HCT116 (cell line): ENCODE measurements at regions not wholly inside any gene's neighbourhood (a gene's known extent, or its start where the extent isn't known, plus 50 kb on each side); places are given as distances from the start of the nearest gene placed in this dataset.

Experiments used
- ATAC-seq: fragments of 200-7000 bp; cut with Tn5 transposase; 2 replicates; pipeline ENCODE4 v1.9.1; 2020; ENCODE audit warnings: mild to moderate bottlenecking, moderate library complexity
- BruUV-seq: library from RNA; stranded (reverse); fragments of 400-500 nt; replicated peaks from 2 replicates; lab custom pipeline; 2021; lab: Mats Ljungman, UMichigan
- CTCF ChIA-PET: fragments of 300-600 bp; sonication (Branson Sonifier 250); formaldehyde crosslinking; loops from one replicate; lab custom pipeline; 2021; ENCODE audit warnings: antibody characterized with exemption; lab: Charles Lee
- POLR2A ChIA-PET: fragments of 300-600, 350-600 bp; sonication (Branson Sonifier 250); formaldehyde crosslinking; loops from one replicate; lab custom pipeline; 2021; ENCODE audit warnings: antibody characterized with exemption; lab: Charles Lee
- RAD21 ChIA-PET, 2 experiments: fragments of 300-600 bp; sonication (Branson Sonifier 250); formaldehyde crosslinking; loops; one replicate each; lab custom pipeline; 2023; ENCODE audit warnings: low total read pairs in 2 of 2; ENCODE audit not compliant: uncharacterized antibody in 2 of 2, unreplicated experiment in 2 of 2, low non-redundant PET in 1 of 2; lab: Charles Lee
- DNase-seq: peaks from one replicate; pipeline ENCODE4 v3.0.0-alpha.2; 2010; ENCODE audit warnings: low read depth, low spot score
- H2AFZ ChIP-seq: fragments of 200-600 bp; shearing (Covaris generic), sonication (generic); 2 replicates; pipeline ENCODE4 v1.6.1; 2017; ENCODE audit warnings: low read depth, mixed run types, mixed read lengths, antibody characterized with exemption, low read length; ENCODE audit not compliant: poor library complexity, severe bottlenecking
- H3K27ac ChIP-seq: 2 replicates; pipeline ENCODE4 v1.5.1; 2012; ENCODE audit warnings: low read depth, low read length
- H3K27me3 ChIP-seq: fragments of 200-600 bp; sonication (generic); 2 replicates; pipeline ENCODE4 v1.6.1; 2016; ENCODE audit warnings: mixed run types, low read length, mixed read lengths; ENCODE audit not compliant: insufficient read depth
- H3K36me3 ChIP-seq, 2 experiments: fragments of 200-500 bp in 1 of 2; fragments of 200-600 bp in 1 of 2; sonication (Bioruptor generic) in 1 of 2; sonication (generic) in 1 of 2; 2 replicates each; pipeline versions ENCODE4 v1.5.1 to v1.6.1; 2014 to 2016; ENCODE audit warnings: low read length in 2 of 2, inconsistent platforms in 1 of 2, mixed read lengths in 1 of 2, mixed run types in 1 of 2; ENCODE audit not compliant: insufficient read depth in 2 of 2, control insufficient read depth in 1 of 2
- H3K4me1 ChIP-seq, 2 experiments: fragments of 200-600 bp in 1 of 2; sonication (generic) in 1 of 2; 2 replicates each; pipeline versions ENCODE4 v1.5.1 to v1.6.1; 2012 to 2017; ENCODE audit warnings: low read length in 2 of 2, inconsistent platforms in 1 of 2, mild to moderate bottlenecking in 1 of 2, mixed read lengths in 1 of 2, mixed run types in 1 of 2, moderate library complexity in 1 of 2; ENCODE audit not compliant: insufficient read depth in 2 of 2, control insufficient read depth in 1 of 2
- H3K4me2 ChIP-seq: fragments of 200-600 bp; sonication (generic); 2 replicates; pipeline ENCODE4 v1.6.1; 2017; ENCODE audit warnings: mixed run types, low read length, mixed read lengths
- H3K4me3 ChIP-seq, 2 experiments: fragments of 200-600 bp in 1 of 2; sonication (generic) in 1 of 2; replicated peaks in 1 of 2; 2 replicates each; pipeline ENCODE4 v1.5.1; 2011 to 2016; ENCODE audit warnings: low read length in 2 of 2, control low read depth in 1 of 2, low read depth in 1 of 2, mild to moderate bottlenecking in 1 of 2, mixed read lengths in 1 of 2, mixed run types in 1 of 2
- H3K79me2 ChIP-seq: fragments of 200-600 bp; sonication (generic); 2 replicates; pipeline ENCODE4 v1.6.1; 2017; ENCODE audit warnings: mild to moderate bottlenecking, mixed run types, low read length, moderate library complexity, mixed read lengths; ENCODE audit not compliant: insufficient read depth
- H3K9ac ChIP-seq: fragments of 200-600 bp; sonication (generic); 2 replicates; pipeline ENCODE4 v1.6.1; 2016; ENCODE audit warnings: low read length, mixed read lengths
- H3K9me2 ChIP-seq: fragments of 200-600 bp; sonication (generic), shearing (Covaris generic); 2 replicates; pipeline ENCODE4 v1.6.1; 2017; ENCODE audit warnings: mixed run types, mild to moderate bottlenecking, moderate library complexity; ENCODE audit not compliant: insufficient read depth
- H3K9me3 ChIP-seq, 2 experiments: fragments of 200-500 bp in 1 of 2; fragments of 200-600 bp in 1 of 2; sonication (Bioruptor generic) in 1 of 2; sonication (generic) in 1 of 2; 2 replicates each; pipeline ENCODE4 v1.6.1; 2014 to 2017; ENCODE audit warnings: low read length in 2 of 2, mixed read lengths in 2 of 2, inconsistent platforms in 1 of 2, low read depth in 1 of 2, mild to moderate bottlenecking in 1 of 2, mixed run types in 1 of 2, moderate library complexity in 1 of 2; ENCODE audit not compliant: control insufficient read depth in 1 of 2, insufficient read depth in 1 of 2
- H4K20me1 ChIP-seq: fragments of 200-600 bp; sonication (generic), shearing (Covaris generic); 2 replicates; pipeline ENCODE4 v1.6.1; 2017; ENCODE audit warnings: mixed run types, mild to moderate bottlenecking, moderate library complexity; ENCODE audit not compliant: insufficient read depth
- CBX3 ChIP-seq: IDR thresholded peaks from 2 replicates; pipeline ENCODE4 v1.6.1; 2012; ENCODE audit warnings: low read depth
- POLR2A ChIP-seq: IDR thresholded peaks from 2 replicates; pipeline ENCODE4 v1.7.0; 2011; ENCODE audit warnings: borderline replicate concordance; ENCODE audit not compliant: insufficient read depth, insufficient read length; ENCODE audit errors: extremely low read depth
- SP1 ChIP-seq: IDR thresholded peaks from 2 replicates; pipeline ENCODE4 v1.6.1; 2012; ENCODE audit warnings: low read depth
- TCF7L2 ChIP-seq: IDR thresholded peaks from 2 replicates; pipeline ENCODE4 v1.7.0; 2011; ENCODE audit warnings: borderline replicate concordance, inconsistent platforms; ENCODE audit not compliant: insufficient read depth, insufficient read length; ENCODE audit errors: extremely low read depth
- intact Hi-C: fragments of 100-400 bp; cut with micrococcal nuclease; formaldehyde crosslinking; loops from 2 replicates; pipeline ENCODE4 v1.10.0; 2022
- TF ChIP-seq, protein P1 (sequence below): IDR thresholded peaks from 2 replicates; pipeline ENCODE4 v1.6.1; 2012; ENCODE audit warnings: low read depth

DNA sequence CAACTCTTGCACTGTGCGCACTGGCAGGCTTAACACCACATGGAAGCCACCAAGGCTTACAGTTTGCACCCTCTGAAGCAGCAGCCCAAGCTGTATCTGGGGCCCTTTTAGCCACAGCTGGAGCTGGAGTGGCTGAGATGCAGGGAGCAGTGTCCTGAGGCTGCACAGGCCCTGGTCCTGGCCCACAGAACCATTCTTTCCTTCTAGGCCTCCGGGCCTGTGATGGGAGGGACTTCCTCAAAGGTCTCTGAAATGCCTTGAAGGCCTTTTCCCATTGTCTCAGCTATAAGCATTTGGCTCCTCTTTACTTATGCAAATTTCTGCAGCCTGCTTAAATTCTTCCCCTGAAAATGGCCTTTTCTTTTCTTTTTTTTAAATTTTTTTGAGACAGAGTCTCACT is 104.4 kb upstream of the CPLX2 start:
- intact Hi-C loops, result no loop called here
- Histone ChIP-seq H3K79me2 (no peaks in the 10 kb centered on the region), H3K4me1 (peaks cover 0 to 2% of the 10 kb centered on the region in 2 experiments; a peak in 2 of 4 replicates), H4K20me1 (no peaks in the 10 kb centered on the region), H3K9me2 (no peaks in the 10 kb centered on the region), H3K9me3 (no peaks in the 10 kb centered on the region), H3K4me3 (no peak overlapping the region), H3K36me3 (no peaks in the 10 kb centered on the region), H3K9ac (no peak overlapping the region), H2AFZ (no peak overlapping the region), H3K4me2 (no peak overlapping the region), H3K27ac (no peak overlapping the region), H3K27me3 (no peaks in the 10 kb centered on the region)
- RAD21 ChIA-PET, result no interaction called here
- CTCF ChIA-PET, result no interaction called here
- DNase-seq (no peak), ATAC-seq (no peak)
- TF ChIP-seq SP1, result no peak
- TF ChIP-seq POLR2A, result no peak
- TF ChIP-seq TCF7L2, result no peak
- TF ChIP-seq, protein P1, sequence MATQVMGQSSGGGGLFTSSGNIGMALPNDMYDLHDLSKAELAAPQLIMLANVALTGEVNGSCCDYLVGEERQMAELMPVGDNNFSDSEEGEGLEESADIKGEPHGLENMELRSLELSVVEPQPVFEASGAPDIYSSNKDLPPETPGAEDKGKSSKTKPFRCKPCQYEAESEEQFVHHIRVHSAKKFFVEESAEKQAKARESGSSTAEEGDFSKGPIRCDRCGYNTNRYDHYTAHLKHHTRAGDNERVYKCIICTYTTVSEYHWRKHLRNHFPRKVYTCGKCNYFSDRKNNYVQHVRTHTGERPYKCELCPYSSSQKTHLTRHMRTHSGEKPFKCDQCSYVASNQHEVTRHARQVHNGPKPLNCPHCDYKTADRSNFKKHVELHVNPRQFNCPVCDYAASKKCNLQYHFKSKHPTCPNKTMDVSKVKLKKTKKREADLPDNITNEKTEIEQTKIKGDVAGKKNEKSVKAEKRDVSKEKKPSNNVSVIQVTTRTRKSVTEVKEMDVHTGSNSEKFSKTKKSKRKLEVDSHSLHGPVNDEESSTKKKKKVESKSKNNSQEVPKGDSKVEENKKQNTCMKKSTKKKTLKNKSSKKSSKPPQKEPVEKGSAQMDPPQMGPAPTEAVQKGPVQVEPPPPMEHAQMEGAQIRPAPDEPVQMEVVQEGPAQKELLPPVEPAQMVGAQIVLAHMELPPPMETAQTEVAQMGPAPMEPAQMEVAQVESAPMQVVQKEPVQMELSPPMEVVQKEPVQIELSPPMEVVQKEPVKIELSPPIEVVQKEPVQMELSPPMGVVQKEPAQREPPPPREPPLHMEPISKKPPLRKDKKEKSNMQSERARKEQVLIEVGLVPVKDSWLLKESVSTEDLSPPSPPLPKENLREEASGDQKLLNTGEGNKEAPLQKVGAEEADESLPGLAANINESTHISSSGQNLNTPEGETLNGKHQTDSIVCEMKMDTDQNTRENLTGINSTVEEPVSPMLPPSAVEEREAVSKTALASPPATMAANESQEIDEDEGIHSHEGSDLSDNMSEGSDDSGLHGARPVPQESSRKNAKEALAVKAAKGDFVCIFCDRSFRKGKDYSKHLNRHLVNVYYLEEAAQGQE, result no peak
- no peak for TF ChIP-seq CBX3
- POLR2A ChIA-PET, result no interaction called here
- BruUV-seq, result no TSS peak
